ENCODE measurements at regions not wholly inside any gene's neighbourhood (a gene's known extent, or its start where the extent isn't known, plus 50 kb on each side); places are given as distances from the start of the nearest gene placed in this dataset.

DNA sequence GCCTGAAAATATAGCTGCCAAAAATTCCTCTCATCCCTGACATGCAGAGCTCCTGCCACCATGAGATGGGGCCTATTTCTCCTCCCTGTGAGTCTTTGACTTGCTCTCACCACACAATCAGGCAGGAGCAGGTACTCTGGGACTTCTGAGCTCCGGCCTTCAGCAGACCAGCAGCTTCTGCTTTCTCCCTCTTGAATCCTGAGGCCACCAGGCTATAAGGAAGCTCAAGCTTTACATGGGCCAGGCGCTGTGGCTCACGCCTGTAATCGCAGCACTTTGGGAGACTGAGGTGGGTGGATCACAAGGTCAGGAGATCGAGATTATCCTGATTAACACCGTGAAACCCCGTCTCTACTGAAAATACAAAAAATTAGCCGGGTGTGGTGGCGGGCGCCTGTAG is 238.7 kb upstream of the RREB1 start:
- TF ChIP-seq CTCF (IDR thresholded peaks at IDR 0.05) = no peak
- TF ChIP-seq, protein P1, sequence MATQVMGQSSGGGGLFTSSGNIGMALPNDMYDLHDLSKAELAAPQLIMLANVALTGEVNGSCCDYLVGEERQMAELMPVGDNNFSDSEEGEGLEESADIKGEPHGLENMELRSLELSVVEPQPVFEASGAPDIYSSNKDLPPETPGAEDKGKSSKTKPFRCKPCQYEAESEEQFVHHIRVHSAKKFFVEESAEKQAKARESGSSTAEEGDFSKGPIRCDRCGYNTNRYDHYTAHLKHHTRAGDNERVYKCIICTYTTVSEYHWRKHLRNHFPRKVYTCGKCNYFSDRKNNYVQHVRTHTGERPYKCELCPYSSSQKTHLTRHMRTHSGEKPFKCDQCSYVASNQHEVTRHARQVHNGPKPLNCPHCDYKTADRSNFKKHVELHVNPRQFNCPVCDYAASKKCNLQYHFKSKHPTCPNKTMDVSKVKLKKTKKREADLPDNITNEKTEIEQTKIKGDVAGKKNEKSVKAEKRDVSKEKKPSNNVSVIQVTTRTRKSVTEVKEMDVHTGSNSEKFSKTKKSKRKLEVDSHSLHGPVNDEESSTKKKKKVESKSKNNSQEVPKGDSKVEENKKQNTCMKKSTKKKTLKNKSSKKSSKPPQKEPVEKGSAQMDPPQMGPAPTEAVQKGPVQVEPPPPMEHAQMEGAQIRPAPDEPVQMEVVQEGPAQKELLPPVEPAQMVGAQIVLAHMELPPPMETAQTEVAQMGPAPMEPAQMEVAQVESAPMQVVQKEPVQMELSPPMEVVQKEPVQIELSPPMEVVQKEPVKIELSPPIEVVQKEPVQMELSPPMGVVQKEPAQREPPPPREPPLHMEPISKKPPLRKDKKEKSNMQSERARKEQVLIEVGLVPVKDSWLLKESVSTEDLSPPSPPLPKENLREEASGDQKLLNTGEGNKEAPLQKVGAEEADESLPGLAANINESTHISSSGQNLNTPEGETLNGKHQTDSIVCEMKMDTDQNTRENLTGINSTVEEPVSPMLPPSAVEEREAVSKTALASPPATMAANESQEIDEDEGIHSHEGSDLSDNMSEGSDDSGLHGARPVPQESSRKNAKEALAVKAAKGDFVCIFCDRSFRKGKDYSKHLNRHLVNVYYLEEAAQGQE (IDR thresholded peaks at IDR 0.05; ENCODE audit: low read depth, low read length) = no peak
- TF ChIP-seq YY1 (IDR thresholded peaks at IDR 0.05; ENCODE audit: low read depth) = no peak
- TF ChIP-seq GABPA (IDR thresholded peaks at IDR 0.05; ENCODE audit: low read depth) = no peak

All from SK-N-SH (cell line).